Medulla oblongata (tissue), 1 donor: ENCODE measurements at regions not wholly inside any gene's neighbourhood (a gene's known extent, or its start where the extent isn't known, plus 50 kb on each side); places are given as distances from the start of the nearest gene placed in this dataset.
"Not testable (repeated sequence)": the region's sequence is repeated elsewhere in the genome, so short reads cannot be mapped to it uniquely, and the experiment has no call there.

Source experiments
- DNase-seq: peaks from one replicate; pipeline ENCODE4 v3.0.0-alpha.2; 2015; ENCODE audit errors: extremely low spot score

- DNase-seq, result no peak
Observed at GRCh38 chr9:124084087-124084486, 72.5 kb downstream of the LHX2 start.

- no peak for DNase-seq
Observed at GRCh38 chr9:124087226-124087625, 75.7 kb downstream of the LHX2 start.

GRCh38 chr9:124088476-124088837, 76.9 kb downstream of the LHX2 start:
- DNase-seq, result no peak

GRCh38 chr9:124089631-124090488, 78.3 kb downstream of the LHX2 start:
- DNase-seq, result not testable (repeated sequence)

GRCh38 chr9:124098141-124098905, 86.8 kb downstream of the LHX2 start:
- no peak for DNase-seq

DNA sequence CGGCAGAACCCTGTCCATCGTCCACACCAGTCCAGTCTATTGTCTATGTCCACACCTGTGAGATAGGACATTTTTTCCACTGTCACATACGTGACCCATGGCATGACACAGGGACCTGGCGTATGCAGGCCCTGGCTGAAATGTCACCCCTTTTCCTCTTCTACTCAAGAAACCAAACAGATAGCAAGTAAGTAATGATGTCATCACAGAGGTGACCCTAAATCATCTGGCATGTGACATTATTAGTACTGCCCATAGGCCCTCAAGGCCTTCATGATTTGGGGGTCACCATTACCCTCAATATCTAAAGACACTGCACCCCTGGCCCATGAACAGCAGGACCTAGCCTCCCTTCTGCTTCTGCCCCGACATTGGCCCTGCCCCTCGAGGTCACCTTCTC, 88.3 kb downstream of the LHX2 start:
- DNase-seq, result no peak

- DNase-seq, result no peak
Observed at GRCh38 chr9:124101215-124101968, 89.8 kb downstream of the LHX2 start.

GRCh38 chr9:124101969-124102345, 90.4 kb downstream of the LHX2 start:
- no peak for DNase-seq

- no peak for DNase-seq
Observed at GRCh38 chr9:124102363-124102762, 90.8 kb downstream of the LHX2 start.

DNA sequence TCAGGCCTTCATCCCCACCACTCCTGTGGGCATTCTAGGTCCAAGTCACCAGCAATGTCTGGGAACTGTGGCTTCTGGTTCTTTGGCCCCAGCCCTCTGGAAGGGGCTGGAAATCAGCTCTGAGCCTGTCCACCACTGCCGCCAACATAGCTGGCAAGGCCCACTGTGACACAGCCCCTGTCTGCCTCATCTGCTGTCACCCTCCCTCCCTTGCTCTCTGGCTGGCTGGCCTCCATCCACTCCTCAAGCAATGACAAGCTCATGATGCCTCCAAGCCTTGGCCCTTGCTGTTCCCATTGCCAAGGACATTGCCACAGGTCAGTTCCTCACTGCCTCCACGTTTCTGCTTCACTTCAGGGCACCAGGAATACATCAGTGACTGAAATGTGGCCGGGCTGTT, 93.7 kb downstream of the LHX2 start:
- DNase-seq, result no peak

DNA sequence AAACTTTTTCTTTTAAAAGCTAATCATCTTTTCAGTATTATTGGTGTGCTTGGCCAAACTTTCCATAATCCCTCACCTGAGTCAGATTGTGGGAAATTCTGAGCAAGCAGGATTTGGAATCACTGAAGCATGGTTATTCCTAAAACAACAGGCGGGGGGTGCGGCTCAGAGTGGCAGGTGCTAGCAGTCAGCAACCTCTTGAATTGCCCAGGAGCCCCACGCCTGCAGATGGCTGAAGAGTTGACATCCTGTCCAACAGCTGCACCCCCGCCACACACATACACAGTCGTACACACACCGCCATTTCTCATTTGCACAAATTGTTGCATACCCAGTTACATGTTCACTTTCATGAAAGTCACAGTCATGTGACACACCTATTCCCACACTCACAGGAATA, 96.6 kb downstream of the LHX2 start:
- no peak for DNase-seq

DNA sequence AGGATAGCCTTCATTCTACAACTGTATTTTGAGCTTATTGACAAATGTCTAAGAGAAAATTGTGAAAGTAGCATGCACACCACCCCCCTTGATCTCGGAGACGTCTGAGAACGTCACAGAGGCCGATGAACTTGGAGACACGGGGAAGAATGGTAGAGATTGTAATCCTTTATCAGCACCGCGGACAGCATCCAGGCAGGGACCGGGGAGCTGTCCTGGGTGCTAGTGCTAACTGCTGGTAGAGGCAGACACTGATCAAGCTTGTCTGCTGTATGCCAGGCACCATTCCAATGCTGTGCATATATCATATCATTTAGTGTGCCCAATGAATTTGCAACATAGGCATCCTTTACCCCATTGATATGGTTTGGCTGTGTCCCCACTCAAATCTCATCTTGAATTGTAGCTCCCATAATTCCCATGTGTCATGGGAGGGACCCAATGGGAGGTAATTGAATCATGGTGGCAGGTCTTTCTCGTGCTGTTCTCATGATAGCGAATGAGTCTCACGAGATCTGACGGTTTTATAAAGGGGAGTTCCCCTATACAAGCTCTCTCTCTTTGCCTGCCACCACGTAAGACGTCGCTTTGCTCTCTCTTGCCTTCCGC, 98.8 kb downstream of the LHX2 start:
- peak; percentile 57 for DNase-seq

GRCh38 chr9:124116683-124117363, 105.3 kb downstream of the LHX2 start:
- DNase-seq, result no peak

DNA sequence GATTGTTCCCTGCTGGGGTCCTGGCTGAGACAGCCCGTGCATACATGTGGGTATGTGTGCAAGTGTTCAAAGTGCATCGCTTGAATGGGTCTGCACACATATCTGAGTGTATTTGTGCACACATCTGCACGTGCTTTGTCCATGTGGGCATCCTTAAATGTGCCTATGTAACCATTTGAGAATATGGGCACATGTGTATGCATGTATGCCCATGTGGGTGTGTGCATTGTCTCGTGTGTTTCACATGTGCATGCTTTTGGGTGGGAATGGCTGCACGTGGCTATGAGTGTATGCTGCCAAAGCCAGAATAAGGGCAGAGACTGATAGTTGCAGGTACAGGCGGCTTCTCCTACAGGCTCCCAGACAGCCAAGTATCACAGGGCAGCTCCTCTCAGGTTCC, 107.3 kb downstream of the LHX2 start:
- no peak for DNase-seq

- DNase-seq, result no peak
Observed at GRCh38 chr9:124120272-124120671, 108.7 kb downstream of the LHX2 start.

- no peak for DNase-seq
Observed at GRCh38 chr9:124121725-124122124, 110.2 kb downstream of the LHX2 start.

GRCh38 chr9:124122321-124122720, 110.8 kb downstream of the LHX2 start:
- DNase-seq, result no peak

GRCh38 chr9:124122813-124123462, 111.4 kb downstream of the LHX2 start:
- DNase-seq, result no peak

DNA sequence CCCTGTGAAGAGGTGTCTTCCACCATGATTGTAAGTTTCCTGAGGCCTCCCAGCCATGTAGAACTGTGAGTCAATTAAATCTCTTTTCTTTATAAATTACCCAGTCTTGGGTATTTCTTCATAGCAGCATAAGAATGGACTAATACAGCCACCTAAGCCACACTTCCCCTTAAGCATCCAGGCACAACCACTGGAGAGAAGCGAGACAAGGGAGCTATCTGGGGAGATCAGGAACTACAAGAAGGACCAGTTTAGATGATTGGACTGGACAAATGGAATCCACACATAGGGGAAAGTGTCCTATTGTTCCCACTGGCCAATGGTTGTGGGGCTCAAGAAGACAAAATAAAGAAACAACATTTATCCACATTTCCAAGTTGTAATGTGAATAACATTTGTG, 112.1 kb downstream of the LHX2 start:
- DNase-seq, result not testable (repeated sequence)

- no peak for DNase-seq
Observed at GRCh38 chr9:124124729-124125650, 113.4 kb downstream of the LHX2 start.
